ENCODE measurements at regions not wholly inside any gene's neighbourhood (a gene's known extent, or its start where the extent isn't known, plus 50 kb on each side); places are given as distances from the start of the nearest gene placed in this dataset.
"Not testable (repeated sequence)": the region's sequence is repeated elsewhere in the genome, so short reads cannot be mapped to it uniquely, and the experiment has no call there.

DNA sequence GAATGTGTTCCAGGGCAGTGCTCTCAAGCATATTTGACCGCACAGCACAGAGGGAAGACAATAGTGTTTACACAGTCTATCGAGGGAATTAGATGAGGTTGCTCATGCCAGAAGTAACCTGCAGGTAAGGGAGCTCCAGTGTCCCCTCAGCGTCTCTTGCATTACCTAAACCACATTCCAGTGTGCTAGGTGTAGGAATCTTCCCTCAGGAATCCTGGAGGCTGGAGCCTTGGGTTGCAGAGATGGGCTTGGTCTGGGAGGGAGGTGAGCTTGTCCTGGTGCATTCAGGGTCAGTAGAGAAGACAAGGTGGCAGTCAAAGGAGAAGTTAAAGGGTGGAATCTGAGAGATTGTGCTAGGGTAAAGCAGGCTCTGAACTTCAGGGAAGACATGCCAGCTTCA is 56.3 kb downstream of the SOX14 start:
- DNase-seq (ENCODE audit: low spot score), result no peak

GRCh38 chr3:137835096-137835495 is 71.0 kb downstream of the SOX14 start:
- DNase-seq (ENCODE audit: low spot score), result no peak

DNA sequence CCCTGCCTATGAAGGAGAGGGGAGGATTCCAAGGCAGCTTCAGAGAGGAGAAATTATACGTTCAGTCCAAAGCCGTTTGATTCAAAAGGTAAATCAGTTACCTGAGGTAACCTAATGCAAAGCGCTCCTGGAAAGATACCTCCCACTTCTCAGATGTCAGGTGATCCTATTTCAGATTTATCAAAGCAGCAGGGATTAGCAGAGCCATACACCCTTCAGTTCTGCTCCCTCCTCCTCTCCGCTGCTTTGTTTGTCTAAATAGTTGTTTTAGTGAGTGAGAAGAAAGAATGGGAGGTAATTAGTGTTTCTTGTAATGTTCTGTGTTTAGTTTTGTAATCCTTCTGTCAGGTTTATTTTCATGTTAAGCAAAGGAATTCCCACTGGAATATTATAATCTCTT is 81.1 kb downstream of the SOX14 start:
- no peak for DNase-seq (ENCODE audit: low spot score)

DNA sequence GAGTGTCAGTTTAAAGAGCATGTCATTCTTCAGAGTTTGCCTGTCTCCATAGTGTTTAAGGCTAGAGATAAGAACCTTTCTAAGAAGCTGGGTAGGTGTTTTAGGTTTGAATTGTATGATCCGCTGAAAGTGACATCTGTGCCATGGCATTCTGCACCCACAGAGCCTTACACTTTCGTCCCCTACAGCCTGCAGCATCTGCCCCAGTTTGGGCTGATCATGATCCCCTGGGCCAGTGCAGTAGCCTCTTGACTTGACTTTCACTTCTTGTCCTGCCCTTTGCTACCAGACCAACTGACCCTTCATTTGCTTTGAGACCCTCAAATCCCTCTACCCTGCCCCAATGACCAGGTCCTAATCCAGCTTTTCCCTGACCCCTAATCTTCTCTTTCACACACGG is 81.6 kb downstream of the SOX14 start:
- DNase-seq (ENCODE audit: low spot score), result no peak

DNA sequence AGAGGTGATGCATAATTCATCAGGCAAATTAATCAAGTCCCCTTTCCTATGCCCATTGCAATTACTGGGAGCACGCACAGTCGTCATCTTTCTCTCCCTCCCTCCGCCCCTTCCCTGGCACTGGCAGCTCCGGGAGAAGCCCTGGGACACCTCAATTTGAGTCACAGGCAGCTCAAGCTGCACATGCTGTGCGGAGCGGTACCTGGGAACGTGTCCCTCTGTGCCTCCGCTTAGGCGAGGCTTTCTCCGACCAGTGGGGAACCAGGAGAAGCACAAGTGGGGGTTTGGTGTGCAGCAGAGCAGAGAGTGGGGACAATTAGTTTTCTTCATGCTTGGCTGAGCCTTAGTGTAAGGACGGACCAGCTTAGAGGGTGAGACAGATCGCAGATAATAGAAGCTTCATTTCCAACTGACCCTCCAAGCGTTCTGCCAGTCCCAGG is 88.3 kb downstream of the SOX14 start:
- no peak for DNase-seq (ENCODE audit: low spot score)

- no peak for DNase-seq (ENCODE audit: low spot score)
Observed at GRCh38 chr3:137854533-137855261, 90.6 kb downstream of the SOX14 start.

DNA sequence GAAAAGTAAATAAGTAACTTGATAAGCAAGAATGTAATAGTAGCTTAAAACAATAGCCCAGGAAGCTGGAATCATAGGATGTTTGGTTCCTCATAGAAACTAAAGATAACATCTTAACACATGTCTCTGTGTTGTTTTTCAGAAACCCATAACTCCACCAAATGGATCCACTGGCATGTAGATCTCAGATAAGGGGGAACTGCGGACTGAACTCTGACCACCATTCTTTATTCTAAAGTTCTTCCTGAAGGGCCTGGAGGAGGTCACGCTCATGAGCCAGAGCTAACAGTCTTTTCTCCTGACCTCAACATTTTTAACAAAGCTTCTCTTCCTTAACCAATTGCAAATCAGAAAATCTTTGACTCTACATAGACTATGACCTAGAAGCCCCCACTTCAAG is 101.9 kb downstream of the SOX14 start:
- no peak for DNase-seq (ENCODE audit: low spot score)

GRCh38 chr3:137866933-137867332 is 102.8 kb downstream of the SOX14 start:
- no peak for DNase-seq (ENCODE audit: low spot score)

- no peak for DNase-seq (ENCODE audit: low spot score)
Observed at GRCh38 chr3:137867611-137868010, 103.5 kb downstream of the SOX14 start.

DNA sequence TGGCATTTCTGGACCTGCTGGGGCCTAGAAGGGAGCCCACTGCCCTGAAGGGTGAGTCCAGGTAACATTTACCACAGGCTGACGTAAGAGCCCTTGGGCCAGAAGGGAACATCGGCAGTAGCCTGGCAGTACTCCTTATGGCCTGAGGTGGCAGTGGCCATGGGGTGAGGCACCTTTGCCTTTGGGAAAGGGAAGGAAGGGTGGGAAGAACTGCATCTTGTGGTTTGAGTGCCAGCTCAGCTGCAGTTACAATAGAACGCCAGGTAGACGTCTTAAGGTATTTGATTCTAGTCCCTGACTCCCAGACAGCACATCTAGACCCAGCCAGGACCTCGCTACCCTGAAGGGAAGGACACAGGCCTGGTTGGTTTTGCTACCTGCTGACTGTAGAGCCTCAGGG is 104.9 kb downstream of the SOX14 start:
- DNase-seq (ENCODE audit: low spot score), result no peak

DNA sequence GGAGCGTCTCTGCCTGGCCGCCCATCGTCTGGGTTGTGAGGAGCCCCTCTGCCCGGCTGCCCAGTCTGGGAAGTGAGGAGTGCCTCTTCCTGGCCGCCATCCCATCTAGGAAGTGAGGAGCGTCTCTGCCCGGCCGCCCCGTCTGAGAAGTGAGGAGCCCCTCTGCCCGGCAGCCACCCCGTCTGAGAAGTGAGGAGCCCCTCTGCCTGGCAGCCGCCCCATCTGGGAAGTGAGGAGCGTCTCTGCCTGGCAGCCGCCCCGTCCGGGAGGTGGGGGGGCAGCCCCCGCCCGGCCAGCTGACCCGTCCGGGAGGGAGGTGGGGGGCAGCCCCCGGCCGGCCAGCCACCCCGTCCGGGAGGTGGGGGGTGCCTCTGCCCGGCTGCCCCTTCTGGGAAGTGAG is 108.5 kb downstream of the SOX14 start:
- DNase-seq (ENCODE audit: low spot score), result not testable (repeated sequence)

GRCh38 chr3:137896842-137897241 is 113.1 kb upstream of the CLDN18 start:
- DNase-seq (ENCODE audit: low spot score), result not testable (repeated sequence)

- no peak for DNase-seq (ENCODE audit: low spot score)
Observed at GRCh38 chr3:137906985-137907649, 102.8 kb upstream of the CLDN18 start.

GRCh38 chr3:137924628-137925027 is 85.3 kb upstream of the CLDN18 start:
- DNase-seq (ENCODE audit: low spot score), result no peak

DNA sequence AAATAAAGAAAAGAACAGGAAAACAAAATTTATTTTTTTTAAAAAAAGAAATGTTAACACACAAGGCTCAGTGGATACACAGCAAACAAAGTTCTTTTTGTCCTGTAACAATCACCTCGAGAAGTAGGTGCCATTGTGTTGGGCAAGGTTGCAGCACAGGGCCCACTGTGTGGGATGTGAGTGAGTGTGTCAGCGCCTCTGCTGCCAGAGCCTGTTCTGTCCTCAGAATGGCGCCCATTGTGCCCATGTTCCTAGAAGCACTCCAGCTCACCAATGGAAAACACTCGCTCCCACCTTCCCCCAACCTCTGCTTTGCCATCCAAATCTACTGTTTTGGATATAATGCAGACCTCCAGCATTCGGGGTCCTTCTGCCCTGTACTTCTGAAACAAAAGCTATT is 84.9 kb upstream of the CLDN18 start:
- DNase-seq (ENCODE audit: low spot score), result no peak

DNA sequence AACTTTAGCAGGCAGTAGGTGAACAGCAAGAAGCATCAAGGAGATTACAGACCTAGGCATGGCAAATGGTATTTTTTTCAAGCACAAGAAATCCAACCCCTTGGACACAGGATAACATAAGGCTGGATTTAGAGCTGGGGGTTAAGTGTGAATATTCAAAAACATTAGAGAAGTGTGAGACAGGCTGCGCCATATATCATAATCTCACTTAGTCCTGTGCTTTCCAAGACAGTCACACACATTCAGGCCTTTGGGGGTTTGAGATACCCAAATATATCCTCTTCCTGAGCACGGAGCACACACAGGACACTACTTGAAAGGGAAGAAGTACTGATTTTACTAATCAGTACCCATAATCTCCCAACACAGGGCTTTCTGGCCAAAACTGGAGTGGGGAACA is 83.0 kb upstream of the CLDN18 start:
- no peak for DNase-seq (ENCODE audit: low spot score)

DNA sequence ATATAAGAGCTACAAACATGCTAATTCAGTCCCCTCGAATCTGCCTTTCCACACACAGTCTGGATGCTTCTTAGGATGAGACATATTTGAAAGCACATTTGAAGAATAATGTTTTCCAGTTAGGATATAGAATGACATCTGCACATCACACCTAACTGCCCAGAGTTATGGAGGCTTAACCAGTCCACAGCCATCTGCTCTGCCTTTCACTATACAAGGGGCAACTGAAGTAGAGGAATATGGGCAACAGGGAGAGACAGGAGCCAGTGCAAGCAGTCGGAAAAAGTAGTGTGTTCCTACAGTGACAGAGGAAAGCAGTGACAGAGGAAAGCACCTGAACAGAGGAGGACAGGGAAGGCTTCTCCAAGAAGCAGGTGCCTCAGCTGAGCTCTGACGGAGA is 79.0 kb upstream of the CLDN18 start:
- no peak for DNase-seq (ENCODE audit: low spot score)

DNA sequence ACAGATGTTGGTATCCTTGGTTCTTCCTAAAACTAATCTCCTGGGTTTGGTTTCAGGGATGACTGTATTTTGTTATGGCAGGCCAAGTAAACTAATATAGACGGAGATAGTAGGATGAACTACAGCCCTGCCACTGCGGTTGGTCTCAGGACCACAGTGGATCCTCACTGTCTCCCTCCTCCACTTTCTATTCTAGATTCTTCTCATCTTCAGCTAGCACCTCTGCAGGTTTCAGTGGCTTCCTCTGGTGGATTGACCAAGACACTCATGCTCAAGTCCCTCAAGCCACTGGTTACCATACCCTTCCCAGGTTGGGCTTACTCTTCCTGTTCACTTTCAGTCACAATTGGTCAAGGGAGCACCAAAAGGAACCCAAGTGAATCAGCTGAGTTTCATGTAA is 71.1 kb upstream of the CLDN18 start:
- DNase-seq (ENCODE audit: low spot score), result no peak

GRCh38 chr3:137944593-137944992 is 65.4 kb upstream of the CLDN18 start:
- DNase-seq (ENCODE audit: low spot score), result no peak

GRCh38 chr3:137946356-137946973 is 63.5 kb upstream of the CLDN18 start:
- DNase-seq (ENCODE audit: low spot score), result peak; percentile 63

DNA sequence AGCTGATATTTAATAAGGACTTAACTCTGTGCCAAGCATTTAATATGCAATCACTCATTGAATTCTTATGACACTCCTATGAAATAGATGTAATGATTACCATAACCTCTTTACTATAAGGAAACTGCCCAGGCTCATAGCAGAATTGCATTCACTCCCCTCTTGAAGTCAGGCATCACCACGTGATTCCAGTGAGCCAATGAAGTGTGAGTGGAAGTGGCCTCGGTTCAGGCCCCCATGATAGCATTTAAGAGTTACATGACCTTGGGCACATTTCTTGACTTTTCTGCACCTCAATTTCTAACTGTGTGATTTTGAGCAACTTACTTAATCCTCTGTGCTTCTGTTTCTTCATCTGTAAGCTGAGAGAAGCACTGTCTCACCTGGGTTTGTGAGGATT is 62.8 kb upstream of the CLDN18 start:
- DNase-seq (ENCODE audit: low spot score), result no peak

GRCh38 chr3:137948400-137949072 is 61.4 kb upstream of the CLDN18 start:
- DNase-seq (ENCODE audit: low spot score), result no peak

DNA sequence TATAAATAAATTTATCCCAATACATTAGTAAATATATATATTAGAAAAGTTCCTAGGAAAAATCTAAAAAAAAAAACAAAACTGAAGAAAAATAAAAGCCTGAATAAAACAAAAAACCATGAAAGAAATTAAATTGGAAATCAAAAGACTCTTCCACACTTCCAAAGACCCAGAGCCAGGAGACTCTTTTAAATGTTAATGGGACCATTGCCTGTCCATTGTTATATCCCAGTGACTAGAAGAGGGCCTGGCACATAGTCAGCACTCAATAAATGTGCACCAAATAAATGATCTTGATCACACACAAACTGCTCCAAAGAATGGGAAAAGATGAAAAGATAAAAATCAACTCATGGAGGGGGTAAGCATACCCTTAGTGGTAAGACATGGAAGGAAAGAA is 51.3 kb upstream of the CLDN18 start:
- DNase-seq (ENCODE audit: low spot score), result no peak

All from hematopoietic multipotent progenitor cell treated with erythropoietin and hydrocortisone succinate and interleukin-3 and kit ligand, for 15 days (in vitro differentiated cells).